GM13977 (cell line): ENCODE measurements at regions not wholly inside any gene's neighbourhood (a gene's known extent, or its start where the extent isn't known, plus 50 kb on each side); places are given as distances from the start of the nearest gene placed in this dataset.
"Not testable (repeated sequence)": the region's sequence is repeated elsewhere in the genome, so short reads cannot be mapped to it uniquely, and the experiment has no call there.

Experiments
- DNase-seq: peaks from one replicate; pipeline ENCODE4 v3.0.0; 2012; ENCODE audit warnings: low spot score
- in situ Hi-C: fragments of 300-500 bp; cut with MboI; formaldehyde crosslinking; loops from one replicate; pipeline ENCODE4 v1.12.0; 2022; ENCODE audit warnings: low sequenced_read_pairs, low pct_unique_long_range_greater_than_20kb, mixed read lengths, inconsistent platforms; ENCODE audit not compliant: unreplicated experiment
- TF ChIP-seq, protein P1 (sequence below): IDR thresholded peaks from 2 replicates; pipeline ENCODE4 v1.5.1; 2012; ENCODE audit warnings: mild to moderate bottlenecking, control low read depth; ENCODE audit not compliant: insufficient read depth; ENCODE audit errors: extremely low read depth, missing control alignments

DNA sequence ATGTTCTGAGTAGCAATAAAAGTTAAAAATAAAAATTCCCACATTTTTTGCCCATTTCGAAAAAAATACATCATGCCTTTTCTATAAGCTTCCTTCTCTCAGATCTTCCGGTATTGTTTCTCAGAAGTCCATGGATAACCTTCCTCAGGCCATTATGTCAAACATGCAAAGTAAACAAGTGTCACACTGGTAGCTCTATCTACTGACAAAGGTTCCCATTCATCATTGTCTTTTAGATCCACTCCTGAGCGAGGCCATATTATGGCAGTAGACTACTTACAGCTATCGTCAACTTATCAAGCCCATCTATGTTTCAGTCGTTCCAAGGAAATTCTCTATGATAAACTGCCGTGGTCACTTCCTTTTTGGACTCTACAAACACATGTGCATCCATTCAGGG, 1068.2 kb downstream of the GLUD2 start:
- in situ Hi-C loops, result no loop called here
- no peak for DNase-seq
- TF ChIP-seq, protein P1, sequence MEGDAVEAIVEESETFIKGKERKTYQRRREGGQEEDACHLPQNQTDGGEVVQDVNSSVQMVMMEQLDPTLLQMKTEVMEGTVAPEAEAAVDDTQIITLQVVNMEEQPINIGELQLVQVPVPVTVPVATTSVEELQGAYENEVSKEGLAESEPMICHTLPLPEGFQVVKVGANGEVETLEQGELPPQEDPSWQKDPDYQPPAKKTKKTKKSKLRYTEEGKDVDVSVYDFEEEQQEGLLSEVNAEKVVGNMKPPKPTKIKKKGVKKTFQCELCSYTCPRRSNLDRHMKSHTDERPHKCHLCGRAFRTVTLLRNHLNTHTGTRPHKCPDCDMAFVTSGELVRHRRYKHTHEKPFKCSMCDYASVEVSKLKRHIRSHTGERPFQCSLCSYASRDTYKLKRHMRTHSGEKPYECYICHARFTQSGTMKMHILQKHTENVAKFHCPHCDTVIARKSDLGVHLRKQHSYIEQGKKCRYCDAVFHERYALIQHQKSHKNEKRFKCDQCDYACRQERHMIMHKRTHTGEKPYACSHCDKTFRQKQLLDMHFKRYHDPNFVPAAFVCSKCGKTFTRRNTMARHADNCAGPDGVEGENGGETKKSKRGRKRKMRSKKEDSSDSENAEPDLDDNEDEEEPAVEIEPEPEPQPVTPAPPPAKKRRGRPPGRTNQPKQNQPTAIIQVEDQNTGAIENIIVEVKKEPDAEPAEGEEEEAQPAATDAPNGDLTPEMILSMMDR, result no peak

DNA sequence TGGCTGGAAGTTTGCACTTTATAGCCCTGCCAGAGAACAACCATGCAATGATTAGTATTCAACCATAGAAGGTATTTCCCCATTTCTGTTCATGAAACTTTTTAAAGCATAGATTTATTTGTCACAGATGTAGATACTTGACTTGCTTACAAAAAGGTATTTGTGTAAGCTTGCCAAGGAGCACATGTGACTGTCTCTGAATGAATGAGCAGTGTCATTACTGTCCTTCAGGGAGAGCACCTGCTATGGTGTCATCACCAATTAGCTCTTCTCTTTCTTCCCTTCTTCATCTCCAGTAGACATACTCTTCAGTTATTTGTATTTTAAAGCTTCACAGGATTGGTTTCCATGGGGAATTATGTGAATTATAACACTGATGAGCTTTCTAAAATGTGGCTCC, 1064.7 kb upstream of the GRIA3 start:
- no peak for DNase-seq
- TF ChIP-seq, protein P1, result no peak
- in situ Hi-C loops, result no loop called here

DNA sequence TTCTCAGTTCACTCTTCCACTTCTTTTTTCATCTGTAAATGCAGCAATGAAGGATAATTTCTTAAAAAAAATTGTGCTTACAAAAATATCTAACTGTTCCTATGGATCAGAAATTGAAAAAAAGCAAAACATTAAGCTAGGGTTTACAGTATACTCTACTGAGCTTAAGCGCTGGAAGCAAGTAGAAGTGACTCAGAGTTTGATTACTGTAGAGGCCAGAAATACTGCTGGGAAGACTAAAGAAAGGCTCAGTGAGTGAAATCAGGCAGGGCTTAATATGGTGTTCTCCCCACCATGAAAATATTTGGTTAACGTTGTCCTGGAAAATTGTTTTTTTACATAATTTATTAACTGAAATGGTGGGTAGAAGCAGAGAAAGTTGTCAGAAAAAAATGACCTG, 1061.8 kb upstream of the GRIA3 start:
- DNase-seq, result no peak
- in situ Hi-C loops, result no loop called here
- TF ChIP-seq, protein P1, result no peak

DNA sequence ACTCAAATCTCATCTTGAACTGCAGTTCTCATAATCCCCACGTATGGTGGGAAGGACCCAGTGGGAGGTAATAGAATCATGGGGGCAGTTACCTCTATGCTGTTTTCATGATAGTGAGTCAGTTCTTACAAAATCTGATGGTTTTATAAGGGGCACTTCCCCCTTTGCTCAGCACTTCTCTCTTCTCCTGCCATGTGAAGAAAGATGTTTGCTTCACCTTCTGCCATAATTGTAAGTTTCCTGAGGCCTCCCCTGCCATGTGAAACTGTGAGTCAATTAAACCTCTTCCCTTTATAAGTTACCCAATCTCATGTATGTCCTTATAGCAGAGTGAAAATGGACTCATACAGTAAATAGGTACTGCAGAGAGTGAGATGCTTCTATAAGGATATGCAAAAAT, 1050.6 kb upstream of the GRIA3 start:
- TF ChIP-seq, protein P1, result no peak
- in situ Hi-C loops, result no loop called here
- DNase-seq, result no peak

DNA sequence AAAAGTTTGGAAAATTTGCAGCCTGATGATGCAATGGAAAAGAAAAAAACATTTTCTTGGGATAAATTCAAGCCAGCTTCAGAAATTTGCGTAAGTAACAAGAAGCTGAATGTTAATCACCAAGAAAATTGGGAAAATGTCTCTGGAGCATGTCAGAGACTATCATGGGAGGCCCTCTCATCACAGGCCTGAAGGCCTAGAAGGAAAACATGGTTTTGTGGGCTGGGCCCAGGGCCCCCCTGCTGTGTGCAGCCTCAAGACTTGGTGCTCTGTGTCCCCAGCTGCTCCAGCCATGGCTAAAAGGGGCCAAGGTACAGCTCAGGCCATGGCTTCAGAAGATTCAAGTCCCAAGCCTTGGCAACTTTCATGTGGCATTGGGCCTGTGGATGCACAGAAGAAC, 1049.8 kb upstream of the GRIA3 start:
- DNase-seq, result no peak
- in situ Hi-C loops, result no loop called here
- TF ChIP-seq, protein P1, result no peak

DNA sequence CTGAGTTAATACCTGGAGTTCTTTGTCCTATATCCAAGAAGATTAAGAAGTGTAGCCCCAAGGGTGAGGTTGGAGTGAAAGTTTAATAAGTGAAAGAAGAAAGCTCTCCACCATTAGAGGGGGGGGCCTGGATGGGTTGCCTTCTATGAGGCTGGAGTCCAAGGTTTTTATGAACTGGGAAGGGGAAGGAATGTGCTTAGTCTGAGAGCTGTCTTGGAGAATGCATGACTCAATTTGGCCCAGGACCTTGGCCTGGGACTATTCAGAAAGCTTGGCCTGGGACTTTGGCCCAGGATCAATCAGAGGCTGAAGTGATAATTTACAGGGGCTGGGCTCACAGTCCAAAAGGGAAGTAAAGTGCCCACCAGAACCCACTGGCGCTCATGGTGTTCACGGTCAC, 1049.0 kb upstream of the GRIA3 start:
- no peak for DNase-seq
- in situ Hi-C loops, result no loop called here
- TF ChIP-seq, protein P1, result no peak

DNA sequence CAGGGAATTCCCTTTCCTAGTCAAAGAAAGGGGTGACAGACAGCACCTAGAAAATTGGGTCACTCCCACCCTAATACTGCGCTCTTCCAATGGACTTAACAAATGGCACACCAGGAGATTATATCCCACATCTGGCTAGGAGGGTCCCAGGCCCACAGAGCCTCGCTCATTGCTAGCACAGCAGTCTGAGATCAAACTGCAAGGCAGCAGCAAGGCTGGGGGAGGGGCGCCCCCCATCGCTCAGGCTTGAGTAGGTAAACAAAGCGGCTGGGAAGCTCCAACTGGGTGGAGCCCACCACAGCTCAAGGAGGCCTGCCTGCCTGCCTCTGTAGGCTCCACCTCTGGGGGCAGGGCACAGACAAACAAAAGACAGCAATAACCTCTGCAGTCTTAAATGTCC, 1043.9 kb upstream of the GRIA3 start:
- DNase-seq, in situ Hi-C loops: not testable (repeated sequence)
